H9 (cell line): ENCODE measurements at regions not wholly inside any gene's neighbourhood (a gene's known extent, or its start where the extent isn't known, plus 50 kb on each side); places are given as distances from the start of the nearest gene placed in this dataset.

Source experiments
- DNase-seq: peaks from one replicate; pipeline ENCODE4 v3.0.0-alpha.2; 2017
- H2AFZ ChIP-seq: one replicate; pipeline ENCODE4 v1.6.1; 2013; ENCODE audit warnings: mild to moderate bottlenecking, low read length, control low read depth, moderate library complexity
- H2AK5ac ChIP-seq: 2 replicates; pipeline ENCODE4 v1.6.1; 2013; ENCODE audit warnings: low read length, control low read depth, mixed read lengths; ENCODE audit not compliant: insufficient read length
- H2BK120ac ChIP-seq: one replicate; pipeline ENCODE4 v1.6.1; 2013; ENCODE audit warnings: low read depth, mild to moderate bottlenecking, low read length, control low read depth, inconsistent platforms; ENCODE audit not compliant: poor library complexity, severe bottlenecking
- H2BK12ac ChIP-seq: 2 replicates; pipeline ENCODE4 v1.6.1; 2013; ENCODE audit warnings: low read length, control low read depth, mixed read lengths, low read depth; ENCODE audit not compliant: insufficient read length
- H2BK15ac ChIP-seq: 2 replicates; pipeline ENCODE4 v1.6.1; 2013; ENCODE audit warnings: low read depth, low read length, control low read depth
- H2BK20ac ChIP-seq: one replicate; pipeline ENCODE4 v1.6.1; 2013; ENCODE audit warnings: low read depth, mild to moderate bottlenecking, low read length, control low read depth, inconsistent platforms; ENCODE audit not compliant: poor library complexity, severe bottlenecking
- H2BK5ac ChIP-seq: 2 replicates; pipeline ENCODE4 v1.6.1; 2013; ENCODE audit warnings: low read length, control low read depth, mixed read lengths; ENCODE audit not compliant: insufficient read length
- H3K14ac ChIP-seq: 2 replicates; pipeline ENCODE4 v1.6.1; 2013; ENCODE audit warnings: low read length, control low read depth; ENCODE audit not compliant: insufficient read depth
- H3K18ac ChIP-seq: 2 replicates; pipeline ENCODE4 v1.6.1; 2013; ENCODE audit warnings: low read depth, mild to moderate bottlenecking, mixed read lengths, low read length, control low read depth; ENCODE audit not compliant: insufficient read length
- H3K23ac ChIP-seq: 2 replicates; pipeline ENCODE4 v1.6.1; 2013; ENCODE audit warnings: low read length, control low read depth, mixed read lengths, low read depth; ENCODE audit not compliant: insufficient read length
- H3K23me2 ChIP-seq: 2 replicates; pipeline ENCODE4 v1.6.1; 2013; ENCODE audit warnings: low read depth, mild to moderate bottlenecking, mixed read lengths, low read length, control low read depth; ENCODE audit not compliant: insufficient read length, poor library complexity, severe bottlenecking
- H3K27ac ChIP-seq: 2 replicates; pipeline ENCODE4 v1.5.1; 2013; ENCODE audit warnings: low read length, control low read depth, mixed read lengths, low read depth; ENCODE audit not compliant: insufficient read length
- H3K27me3 ChIP-seq: 2 replicates; pipeline ENCODE4 v1.6.1; 2013; ENCODE audit warnings: low read length, control low read depth, inconsistent platforms; ENCODE audit not compliant: insufficient read depth
- H3K4ac ChIP-seq: 2 replicates; pipeline ENCODE4 v1.6.1; 2013; ENCODE audit warnings: low read depth, mild to moderate bottlenecking, control low read depth, inconsistent platforms, low read length, moderate library complexity
- H3K4me1 ChIP-seq: 2 replicates; pipeline ENCODE4 v1.6.1; 2013; ENCODE audit warnings: low read length, control low read depth, inconsistent platforms; ENCODE audit not compliant: insufficient read depth
- H3K4me2 ChIP-seq: 2 replicates; pipeline ENCODE4 v1.6.1; 2013; ENCODE audit warnings: low read length, control low read depth, mixed read lengths; ENCODE audit not compliant: insufficient read length, insufficient read depth
- H3K56ac ChIP-seq: 2 replicates; pipeline ENCODE4 v1.6.1; 2013; ENCODE audit warnings: low read depth, mild to moderate bottlenecking, mixed read lengths, low read length, control low read depth; ENCODE audit not compliant: insufficient read length
- H3K79me1 ChIP-seq: 2 replicates; pipeline ENCODE4 v1.6.1; 2013; ENCODE audit warnings: low read depth, mild to moderate bottlenecking, moderate library complexity, low read length, control low read depth, inconsistent platforms; ENCODE audit not compliant: insufficient read depth, poor library complexity, severe bottlenecking
- H3K79me2 ChIP-seq: 2 replicates; pipeline ENCODE4 v1.6.1; 2013; ENCODE audit warnings: low read length, control low read depth, inconsistent platforms; ENCODE audit not compliant: insufficient read depth
- H3K9ac ChIP-seq: 2 replicates; pipeline ENCODE4 v1.6.1; 2013; ENCODE audit warnings: low read length, control low read depth, mixed read lengths; ENCODE audit not compliant: insufficient read length; ENCODE audit errors: extremely low read depth
- H3K9me3 ChIP-seq: one replicate; pipeline ENCODE4 v1.6.1; 2013; ENCODE audit warnings: low read depth, low read length, inconsistent platforms; ENCODE audit not compliant: control insufficient read depth
- H3T11ph ChIP-seq: one replicate; pipeline ENCODE4 v1.6.1; 2013; ENCODE audit warnings: mild to moderate bottlenecking, low read length, control low read depth, inconsistent platforms
- H4K20me1 ChIP-seq: one replicate; pipeline ENCODE4 v1.6.1; 2013; ENCODE audit not compliant: control insufficient read depth, insufficient read length, insufficient read depth
- H4K5ac ChIP-seq: 2 replicates; pipeline ENCODE4 v1.6.1; 2013; ENCODE audit warnings: low read depth, mild to moderate bottlenecking, mixed read lengths, low read length, control low read depth; ENCODE audit not compliant: insufficient read length
- H4K8ac ChIP-seq: replicated peaks from 2 replicates; pipeline ENCODE4 v1.6.1; 2013; ENCODE audit warnings: low read length, control low read depth, mixed read lengths, low read depth; ENCODE audit not compliant: insufficient read length
- H4K91ac ChIP-seq: 2 replicates; pipeline ENCODE4 v1.6.1; 2013; ENCODE audit warnings: low read depth, mild to moderate bottlenecking, moderate library complexity, mixed read lengths, low read length, control low read depth; ENCODE audit not compliant: insufficient read length
- H3K27ac Mint-ChIP-seq, 3 experiments: 2 replicates in 2 of 3; 3 replicates in 1 of 3; pipeline ENCODE4 v1.8.0; 2020 to 2021; ENCODE audit warnings: mixed read lengths in 3 of 3, mild to moderate bottlenecking in 1 of 3, moderate library complexity in 1 of 3
- H3K27me3 Mint-ChIP-seq: 2 replicates; pipeline ENCODE4 v1.8.0; 2021; ENCODE audit warnings: low read depth, mild to moderate bottlenecking, moderate library complexity, mixed read lengths
- H3K36me3 Mint-ChIP-seq, 3 experiments: 2 replicates in 2 of 3; 3 replicates in 1 of 3; pipeline ENCODE4 v1.8.0; 2020 to 2021; ENCODE audit warnings: low read depth in 3 of 3, mixed read lengths in 3 of 3; ENCODE audit not compliant: insufficient read depth in 1 of 3
- H3K4me1 Mint-ChIP-seq, 2 experiments: 2 replicates each; pipeline ENCODE4 v1.8.0; 2020; ENCODE audit warnings: mixed read lengths in 2 of 2
- H3K4me3 Mint-ChIP-seq, 2 experiments: 2 replicates in 1 of 2; 3 replicates in 1 of 2; pipeline ENCODE4 v1.8.0; 2020 to 2021; ENCODE audit warnings: mild to moderate bottlenecking in 2 of 2, mixed read lengths in 2 of 2, moderate library complexity in 1 of 2
- H3K9me3 Mint-ChIP-seq, 2 experiments: 2 replicates in 1 of 2; 3 replicates in 1 of 2; pipeline ENCODE4 v1.8.0; 2020; ENCODE audit warnings: mild to moderate bottlenecking in 2 of 2, mixed read lengths in 2 of 2, moderate library complexity in 1 of 2
- CTCF ChIP-seq: fragments of 200-600 bp; sonication (generic); conservative IDR thresholded peaks from 3 replicates; pipeline ENCODE4 v1.8.0; 2021; ENCODE audit warnings: antibody characterized with exemption, mild to moderate bottlenecking
- WGBS: extraction: QIAGEN DNeasy Blood & Tissue Kit; methylation state at CpG from one replicate; pipeline ENCODE4 v1.1.7; 2013; ENCODE audit warnings: missing lambda C conversion rate, low lambda C conversion rate, mixed read lengths; ENCODE audit not compliant: insufficient read length; ENCODE audit errors: extremely low coverage; 5-methylcytosine and 5-hydroxymethylcytosine counted together

- Histone ChIP-seq H3K79me1 (no peaks in the 10 kb centered on the region), H4K91ac (no peak overlapping the region), H3K4ac (no peak overlapping the region), H2BK12ac (no peak overlapping the region), H3K56ac (no peak overlapping the region), H2AFZ (no peak overlapping the region), H3K79me2 (no peaks in the 10 kb centered on the region), H4K8ac (no peak overlapping the region), H3K4me1 (peaks cover 7% of the 10 kb centered on the region; the same call in 1 of the 2 replicates), H3K27ac (no peak overlapping the region), H3K23ac (no peak overlapping the region), H4K20me1 (no peaks in the 10 kb centered on the region), H4K5ac (no peak overlapping the region), H2BK15ac (no peak overlapping the region), H3K4me2 (no peak overlapping the region), H3T11ph (no peak overlapping the region), H3K9ac (no peak overlapping the region), H2BK20ac (no peak overlapping the region), H2BK120ac (no peak overlapping the region), H3K23me2 (no peaks in the 10 kb centered on the region), H2BK5ac (no peak overlapping the region), H3K14ac (no peak overlapping the region), H3K27me3 (no peaks in the 10 kb centered on the region), H3K9me3 (peaks cover 6% of the 10 kb centered on the region), H2AK5ac (no peak overlapping the region), H3K18ac (no peak overlapping the region)
- Mint-ChIP-seq H3K36me3 (peaks cover 3 to 6% (median 5%) of the 10 kb centered on the region in 3 experiments; a peak in 5 of 7 replicates), H3K27ac (no peak overlapping the region), H3K4me1 (peaks cover 29% of the 10 kb centered on the region in 2 experiments), H3K4me3 (no peak overlapping the region), H3K9me3 (peaks cover 9% of the 10 kb centered on the region in 2 experiments), H3K27me3 (peaks cover 14% of the 10 kb centered on the region)
- DNase-seq, result no peak
- whole genome bisulfite sequencing, result no CpG with 5 or more reads among the region's 5 CpGs
- no peak for TF ChIP-seq CTCF
These were observed 71.0 kb downstream of the COQ2 start for GRCh38 chr4:83213640-83214039.
